Naive thymus-derived CD4-positive, alpha-beta T cell (primary cell): ENCODE measurements at regions not wholly inside any gene's neighbourhood (a gene's known extent, or its start where the extent isn't known, plus 50 kb on each side); places are given as distances from the start of the nearest gene placed in this dataset.

Experiments
- ATAC-seq: fragments of 150-1000 bp; cut with Tn5 transposase; 2 replicates; pipeline ENCODE4 v1.10.0; 2021; ENCODE audit warnings: mild to moderate bottlenecking, moderate library complexity
- CTCF ChIA-PET: fragments of 350-600 bp; sonication (Branson Sonifier 250); formaldehyde crosslinking; loops from one replicate; lab custom pipeline; 2021; ENCODE audit warnings: antibody characterized with exemption; lab: Charles Lee
- POLR2A ChIA-PET: fragments of 350-600 bp; sonication (Branson Sonifier 250); formaldehyde crosslinking; loops from one replicate; lab custom pipeline; 2021; ENCODE audit warnings: antibody characterized with exemption, inconsistent platforms; lab: Charles Lee
- DNase-seq, 9 donors: peaks; one replicate each; pipeline versions ENCODE4 v3.0.0 to v3.0.0-alpha.2; 2020 to 2022; ENCODE audit warnings: mixed read lengths in 1 of 9
- H3K27ac ChIP-seq: one replicate; pipeline ENCODE4 v1.7.0; 2013; ENCODE audit warnings: mild to moderate bottlenecking, low read depth, low read length, moderate library complexity
- H3K27me3 ChIP-seq, 2 donors: one replicate each; pipeline ENCODE4 v1.7.0; 2013; ENCODE audit warnings: low read length in 2 of 2, mild to moderate bottlenecking in 2 of 2, moderate library complexity in 2 of 2; ENCODE audit not compliant: control insufficient read depth in 2 of 2, insufficient read depth in 2 of 2
- H3K36me3 ChIP-seq, 3 experiments: 1 replicate in 2 of 3; 2 replicates in 1 of 3; pipeline ENCODE4 v1.7.0; 2013; ENCODE audit warnings: low read length in 3 of 3, mild to moderate bottlenecking in 3 of 3, moderate library complexity in 1 of 3; ENCODE audit not compliant: insufficient read depth in 3 of 3, control insufficient read depth in 2 of 3
- H3K4me1 ChIP-seq, 2 donors: one replicate each; pipeline ENCODE4 v1.7.0; 2013; ENCODE audit warnings: low read length in 2 of 2, mild to moderate bottlenecking in 2 of 2, moderate library complexity in 1 of 2; ENCODE audit not compliant: control insufficient read depth in 2 of 2, insufficient read depth in 2 of 2
- H3K4me3 ChIP-seq: 2 replicates; pipeline ENCODE4 v1.7.0; 2013; ENCODE audit warnings: mild to moderate bottlenecking, low read length
- H3K9me3 ChIP-seq, 3 experiments: 1 replicate in 2 of 3; 2 replicates in 1 of 3; pipeline ENCODE4 v1.7.0; 2013; ENCODE audit warnings: low read length in 3 of 3; ENCODE audit not compliant: control insufficient read depth in 2 of 3
- H3K27ac Mint-ChIP-seq, 9 donors: one replicate each; pipeline ENCODE4 v1.8.0; 2020 to 2022; ENCODE audit warnings: mixed read lengths in 9 of 9, mild to moderate bottlenecking in 8 of 9, moderate library complexity in 5 of 9, inconsistent platforms in 2 of 9
- H3K27me3 Mint-ChIP-seq, 5 donors: one replicate each; pipeline ENCODE4 v1.8.0; 2021 to 2022; ENCODE audit warnings: mixed read lengths in 5 of 5, mild to moderate bottlenecking in 1 of 5
- H3K36me3 Mint-ChIP-seq, 5 donors: one replicate each; pipeline ENCODE4 v1.8.0; 2020 to 2022; ENCODE audit warnings: mixed read lengths in 5 of 5, mild to moderate bottlenecking in 3 of 5, inconsistent platforms in 1 of 5
- H3K4me1 Mint-ChIP-seq, 7 donors: one replicate each; pipeline ENCODE4 v1.8.0; 2020 to 2022; ENCODE audit warnings: mixed read lengths in 7 of 7, mild to moderate bottlenecking in 3 of 7, inconsistent platforms in 1 of 7
- H3K4me3 Mint-ChIP-seq, 10 donors: one replicate each; pipeline ENCODE4 v1.8.0; 2020 to 2022; ENCODE audit warnings: mild to moderate bottlenecking in 10 of 10, mixed read lengths in 10 of 10, moderate library complexity in 6 of 10, inconsistent platforms in 2 of 10
- H3K9me3 Mint-ChIP-seq, 11 donors: one replicate each; pipeline ENCODE4 v1.8.0; 2020 to 2022; ENCODE audit warnings: mixed read lengths in 11 of 11, mild to moderate bottlenecking in 4 of 11, inconsistent platforms in 1 of 11, moderate library complexity in 1 of 11
- intact Hi-C, 2 donors: fragments of 100-400 bp; cut with micrococcal nuclease; formaldehyde crosslinking; loops; one replicate each; pipeline ENCODE4 v1.15.1; 2023

GRCh38 chr22:47231759-47232158 is 469.3 kb downstream of the TBC1D22A start:
- POLR2A ChIA-PET, result interaction anchor here (0.5 to 0.6 kb wide), 2 partner anchors 212 to 1842 kb away, joined by 3 to 4 read pairs; no protein-coding TSS in a partner anchor
- ATAC-seq (no peak), DNase-seq (no peak)
- H3K27me3 ChIP-seq, result no peaks in the 10 kb centered on the region
- intact Hi-C loops, result no loop called here
- Mint-ChIP-seq H3K9me3 (peaks cover 0 to 12% (median 5%) of the 10 kb centered on the region in 11 donors), H3K36me3 (no peaks in the 10 kb centered on the region), H3K27ac (no peak overlapping the region), H3K27me3 (peaks cover 3 to 17% (median 5%) of the 10 kb centered on the region in 5 donors), H3K4me1 (no peaks in the 10 kb centered on the region), H3K4me3 (no peak overlapping the region)
- no peak overlapping the region for H3K4me3 ChIP-seq
- no peak overlapping the region for H3K27ac ChIP-seq
- no peaks in the 10 kb centered on the region for H3K9me3 ChIP-seq
- H3K4me1 ChIP-seq, result no peaks in the 10 kb centered on the region
- CTCF ChIA-PET, result no interaction called here
- H3K36me3 ChIP-seq, result no peaks in the 10 kb centered on the region

GRCh38 chr22:47230741-47231140 is 468.3 kb downstream of the TBC1D22A start:
- no peaks in the 10 kb centered on the region for H3K27me3 ChIP-seq
- ChIA-PET CTCF (no interaction called here), POLR2A (no interaction called here)
- Mint-ChIP-seq H3K4me1 (no peaks in the 10 kb centered on the region), H3K27me3 (peaks cover 3 to 17% (median 5%) of the 10 kb centered on the region in 5 donors), H3K36me3 (no peaks in the 10 kb centered on the region), H3K4me3 (no peak overlapping the region), H3K9me3 (peaks cover 0 to 12% (median 5%) of the 10 kb centered on the region in 11 donors), H3K27ac (no peak overlapping the region)
- no peak for ATAC-seq
- no peak overlapping the region for H3K27ac ChIP-seq
- DNase-seq, result no peak
- H3K4me1 ChIP-seq, result no peaks in the 10 kb centered on the region
- no peak overlapping the region for H3K4me3 ChIP-seq
- no peaks in the 10 kb centered on the region for H3K36me3 ChIP-seq
- intact Hi-C loops, result no loop called here
- H3K9me3 ChIP-seq, result no peaks in the 10 kb centered on the region

DNA sequence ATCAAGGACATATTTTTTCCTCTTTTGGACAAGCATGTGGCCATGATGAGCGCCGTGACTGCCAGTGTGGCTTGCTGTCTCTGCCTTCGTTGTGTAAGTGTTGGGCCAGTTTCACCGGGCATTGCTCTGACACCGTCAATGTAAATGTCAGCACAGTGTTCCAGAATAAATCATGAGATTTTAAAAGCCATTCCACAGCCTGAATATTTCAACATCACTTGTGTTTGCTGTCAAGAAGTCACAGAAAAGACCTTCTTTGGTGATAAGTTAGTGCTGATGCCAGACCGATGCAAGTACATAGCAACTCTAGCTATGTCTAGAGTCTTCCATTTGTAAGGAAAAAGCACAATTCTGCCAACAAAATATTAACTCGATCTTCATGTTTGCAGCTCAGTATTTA is 467.8 kb downstream of the TBC1D22A start:
- Mint-ChIP-seq H3K9me3 (peaks cover 0 to 12% (median 5%) of the 10 kb centered on the region in 11 donors), H3K27me3 (peaks cover 3 to 17% (median 5%) of the 10 kb centered on the region in 5 donors), H3K4me1 (no peaks in the 10 kb centered on the region), H3K27ac (no peak overlapping the region), H3K36me3 (no peaks in the 10 kb centered on the region), H3K4me3 (no peak overlapping the region)
- H3K36me3 ChIP-seq, result no peaks in the 10 kb centered on the region
- CTCF ChIA-PET, result no interaction called here
- intact Hi-C loops, result no loop called here
- no peaks in the 10 kb centered on the region for H3K9me3 ChIP-seq
- H3K27me3 ChIP-seq, result no peaks in the 10 kb centered on the region
- no peak for ATAC-seq
- no peak for DNase-seq
- no peak overlapping the region for H3K4me3 ChIP-seq
- no peaks in the 10 kb centered on the region for H3K4me1 ChIP-seq
- POLR2A ChIA-PET, result no interaction called here
- H3K27ac ChIP-seq, result no peak overlapping the region

DNA sequence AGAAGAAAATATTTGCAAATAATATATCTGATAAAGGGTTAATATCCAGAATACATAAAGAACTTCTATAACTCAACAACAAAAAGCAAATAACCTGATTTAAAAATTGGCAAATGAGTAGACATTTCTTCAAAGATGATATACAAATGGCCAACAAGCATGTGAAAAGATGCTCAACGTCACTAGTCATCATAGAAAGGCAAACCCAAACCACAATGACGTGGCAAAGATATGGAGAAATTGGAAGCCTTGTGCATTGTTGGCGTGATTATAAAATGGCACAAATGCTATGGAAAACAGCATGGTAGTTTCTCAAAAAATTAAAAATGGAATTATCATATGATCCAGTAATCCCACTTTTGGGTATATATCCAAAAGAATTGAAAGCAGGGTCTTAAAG is 466.3 kb downstream of the TBC1D22A start:
- no peak overlapping the region for H3K4me3 ChIP-seq
- POLR2A ChIA-PET, result no interaction called here

GRCh38 chr22:47225931-47226633 is 463.6 kb downstream of the TBC1D22A start:
- Mint-ChIP-seq H3K9me3 (peaks cover 0 to 8% (median 0%) of the 10 kb centered on the region in 11 donors), H3K36me3 (peaks cover 0 to 3% (median 0%) of the 10 kb centered on the region in 5 donors), H3K4me1 (no peaks in the 10 kb centered on the region), H3K27me3 (peaks cover 0 to 11% (median 3%) of the 10 kb centered on the region in 5 donors), H3K4me3 (no peak overlapping the region), H3K27ac (no peak overlapping the region)
- ChIA-PET CTCF (no interaction called here), POLR2A (no interaction called here)
- H3K9me3 ChIP-seq, result no peaks in the 10 kb centered on the region
- no peak overlapping the region for H3K27ac ChIP-seq
- ATAC-seq (no peak), DNase-seq (no peak)
- intact Hi-C loops, result no loop called here
- no peaks in the 10 kb centered on the region for H3K36me3 ChIP-seq
- no peaks in the 10 kb centered on the region for H3K4me1 ChIP-seq
- H3K4me3 ChIP-seq, result no peak overlapping the region
- H3K27me3 ChIP-seq, result no peaks in the 10 kb centered on the region

More for the DNA sequence above, 466.3 kb downstream of the TBC1D22A start:
- no peaks in the 10 kb centered on the region for H3K27me3 ChIP-seq
- CTCF ChIA-PET, result no interaction called here
- H3K27ac Mint-ChIP-seq, result no peak overlapping the region
- no peak overlapping the region for H3K27ac ChIP-seq
- DNase-seq (no peak), ATAC-seq (no peak)
- peaks cover 0 to 8% (median 5%) of the 10 kb centered on the region in 11 donors for H3K9me3 Mint-ChIP-seq
- no peak overlapping the region for H3K4me3 Mint-ChIP-seq
- H3K27me3 Mint-ChIP-seq, result peaks cover 3 to 19% (median 5%) of the 10 kb centered on the region in 5 donors
- no peaks in the 10 kb centered on the region for H3K9me3 ChIP-seq
- H3K4me1 ChIP-seq, result no peaks in the 10 kb centered on the region
- peaks cover 0 to 3% (median 0%) of the 10 kb centered on the region in 5 donors for H3K36me3 Mint-ChIP-seq
- H3K36me3 ChIP-seq, result no peaks in the 10 kb centered on the region
- no peaks in the 10 kb centered on the region for H3K4me1 Mint-ChIP-seq
- intact Hi-C loops, result no loop called here

GRCh38 chr22:47225080-47225930 is 462.9 kb downstream of the TBC1D22A start:
- no peak overlapping the region for H3K4me3 ChIP-seq
- no peaks in the 10 kb centered on the region for H3K9me3 ChIP-seq
- no peaks in the 10 kb centered on the region for H3K4me1 Mint-ChIP-seq
- no peaks in the 10 kb centered on the region for H3K27me3 ChIP-seq
- ChIA-PET POLR2A (no interaction called here), CTCF (no interaction called here)
- DNase-seq (no peak), ATAC-seq (no peak)
- no peak overlapping the region for H3K27ac Mint-ChIP-seq
- no peak overlapping the region for H3K4me3 Mint-ChIP-seq
- H3K27me3 Mint-ChIP-seq, result peaks cover 0 to 11% (median 3%) of the 10 kb centered on the region in 5 donors
- no peaks in the 10 kb centered on the region for H3K36me3 ChIP-seq
- H3K9me3 Mint-ChIP-seq, result peaks cover 0 to 8% (median 0%) of the 10 kb centered on the region in 11 donors
- H3K36me3 Mint-ChIP-seq, result peaks cover 0 to 3% (median 0%) of the 10 kb centered on the region in 5 donors
- no peaks in the 10 kb centered on the region for H3K4me1 ChIP-seq
- intact Hi-C loops, result no loop called here
- no peak overlapping the region for H3K27ac ChIP-seq
